GM13977 (cell line): ENCODE measurements at regions not wholly inside any gene's neighbourhood (a gene's known extent, or its start where the extent isn't known, plus 50 kb on each side); places are given as distances from the start of the nearest gene placed in this dataset.

Source experiments
- DNase-seq: peaks from one replicate; pipeline ENCODE4 v3.0.0; 2012; ENCODE audit warnings: low spot score
- in situ Hi-C: fragments of 300-500 bp; cut with MboI; formaldehyde crosslinking; loops from one replicate; pipeline ENCODE4 v1.12.0; 2022; ENCODE audit warnings: low sequenced_read_pairs, low pct_unique_long_range_greater_than_20kb, mixed read lengths, inconsistent platforms; ENCODE audit not compliant: unreplicated experiment
- TF ChIP-seq, protein P1 (sequence below): IDR thresholded peaks from 2 replicates; pipeline ENCODE4 v1.5.1; 2012; ENCODE audit warnings: mild to moderate bottlenecking, control low read depth; ENCODE audit not compliant: insufficient read depth; ENCODE audit errors: extremely low read depth, missing control alignments

DNA sequence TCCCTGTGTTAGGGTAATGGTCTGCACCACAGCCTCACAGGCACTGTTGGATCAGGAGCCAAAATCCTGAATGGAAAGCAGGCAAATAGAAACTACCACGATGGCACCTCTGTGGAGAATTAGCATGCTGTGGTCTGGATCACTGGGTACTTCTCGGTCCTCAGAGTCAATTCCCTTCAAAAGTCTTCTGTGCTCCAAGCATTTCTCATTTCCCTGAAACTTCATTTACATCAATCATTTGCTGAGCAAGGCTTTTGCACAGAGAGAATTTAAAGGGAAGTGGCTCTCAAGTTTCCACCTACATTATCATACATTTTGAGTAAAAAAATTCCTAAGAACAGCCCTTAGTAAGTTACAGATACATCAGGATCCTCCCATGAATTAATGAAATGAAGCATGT is 293.9 kb upstream of the NPSR1 start:
- in situ Hi-C loops, result no loop called here
- DNase-seq, result no peak
- TF ChIP-seq, protein P1, sequence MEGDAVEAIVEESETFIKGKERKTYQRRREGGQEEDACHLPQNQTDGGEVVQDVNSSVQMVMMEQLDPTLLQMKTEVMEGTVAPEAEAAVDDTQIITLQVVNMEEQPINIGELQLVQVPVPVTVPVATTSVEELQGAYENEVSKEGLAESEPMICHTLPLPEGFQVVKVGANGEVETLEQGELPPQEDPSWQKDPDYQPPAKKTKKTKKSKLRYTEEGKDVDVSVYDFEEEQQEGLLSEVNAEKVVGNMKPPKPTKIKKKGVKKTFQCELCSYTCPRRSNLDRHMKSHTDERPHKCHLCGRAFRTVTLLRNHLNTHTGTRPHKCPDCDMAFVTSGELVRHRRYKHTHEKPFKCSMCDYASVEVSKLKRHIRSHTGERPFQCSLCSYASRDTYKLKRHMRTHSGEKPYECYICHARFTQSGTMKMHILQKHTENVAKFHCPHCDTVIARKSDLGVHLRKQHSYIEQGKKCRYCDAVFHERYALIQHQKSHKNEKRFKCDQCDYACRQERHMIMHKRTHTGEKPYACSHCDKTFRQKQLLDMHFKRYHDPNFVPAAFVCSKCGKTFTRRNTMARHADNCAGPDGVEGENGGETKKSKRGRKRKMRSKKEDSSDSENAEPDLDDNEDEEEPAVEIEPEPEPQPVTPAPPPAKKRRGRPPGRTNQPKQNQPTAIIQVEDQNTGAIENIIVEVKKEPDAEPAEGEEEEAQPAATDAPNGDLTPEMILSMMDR, result no peak

DNA sequence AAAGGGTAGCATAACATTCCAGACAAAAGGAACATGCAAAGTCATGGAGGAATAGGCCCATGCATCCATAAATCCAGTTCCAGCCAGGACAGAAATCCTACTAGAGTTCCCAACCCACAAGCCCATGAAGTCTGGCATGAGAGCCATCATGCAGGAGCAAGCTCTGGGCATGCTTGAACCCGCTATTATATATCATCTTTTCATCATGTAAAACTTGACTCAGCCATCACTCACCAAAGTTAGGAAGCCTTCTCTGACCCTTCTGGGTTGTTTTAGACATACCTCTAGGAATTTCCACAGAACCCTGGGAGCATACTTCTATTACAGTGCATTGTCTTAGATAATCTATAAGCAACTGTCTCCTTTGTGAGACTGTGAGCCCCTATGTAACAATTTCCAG is 293.0 kb upstream of the NPSR1 start:
- TF ChIP-seq, protein P1, result no peak
- in situ Hi-C loops, result no loop called here
- no peak for DNase-seq

DNA sequence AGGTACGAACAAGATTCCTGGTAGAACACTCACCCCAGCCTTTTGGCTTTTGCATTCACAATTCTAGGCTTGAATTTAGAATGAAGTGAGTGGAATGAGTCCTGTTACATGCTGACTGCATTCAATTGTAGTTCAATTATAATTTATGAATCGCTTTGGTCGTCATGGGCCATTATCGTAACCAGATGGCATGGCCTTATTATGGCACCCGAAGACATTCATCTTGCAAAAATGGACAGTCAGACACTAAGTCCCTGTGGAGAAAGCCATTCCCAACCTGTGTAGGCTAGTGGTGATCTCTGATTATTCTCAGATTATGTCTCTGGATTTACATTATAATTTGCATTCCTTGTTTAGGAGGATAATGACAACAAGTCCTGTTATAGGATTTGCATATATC is 292.4 kb upstream of the NPSR1 start:
- in situ Hi-C loops, result no loop called here
- TF ChIP-seq, protein P1, result no peak
- no peak for DNase-seq

DNA sequence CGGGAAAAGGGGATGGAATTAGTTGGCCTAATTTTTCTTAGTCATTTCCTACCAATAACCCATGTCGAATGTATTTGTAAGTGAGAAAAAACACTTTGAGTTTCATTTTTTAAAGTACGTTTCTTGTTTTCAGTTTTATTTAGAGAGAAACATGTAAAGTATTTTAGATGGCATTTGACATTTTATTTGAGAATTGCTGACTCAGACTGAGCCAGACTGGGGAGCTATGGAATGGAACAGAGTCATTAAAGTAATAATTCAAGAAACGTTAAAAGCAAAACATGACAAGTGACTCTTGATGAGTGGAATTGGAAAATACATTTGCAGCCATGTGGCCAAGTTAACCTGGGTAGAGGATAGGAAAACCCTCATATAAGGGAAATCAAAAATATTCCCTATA is 286.1 kb upstream of the NPSR1 start:
- in situ Hi-C loops, result no loop called here
- DNase-seq, result no peak
- TF ChIP-seq, protein P1, result no peak

DNA sequence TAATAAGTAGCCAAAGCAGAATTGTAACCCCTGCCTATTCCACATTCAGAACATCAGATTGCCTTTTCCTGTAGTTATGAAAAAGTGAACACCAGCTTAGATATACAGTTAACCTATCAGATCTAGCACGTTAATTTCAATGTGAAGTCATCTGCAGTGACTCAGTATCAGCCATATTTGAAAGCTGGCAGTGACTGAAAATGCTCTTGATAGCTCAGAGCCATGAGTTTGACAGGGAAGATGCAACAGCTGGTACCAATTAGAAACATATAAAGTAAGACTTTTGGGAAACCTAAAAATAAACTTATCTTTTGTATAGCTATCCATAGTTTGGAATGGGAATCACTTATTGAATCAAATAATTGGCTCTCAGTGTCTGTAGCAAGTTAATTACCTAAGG is 284.1 kb upstream of the NPSR1 start:
- TF ChIP-seq, protein P1, result no peak
- DNase-seq, result no peak
- in situ Hi-C loops, result no loop called here

DNA sequence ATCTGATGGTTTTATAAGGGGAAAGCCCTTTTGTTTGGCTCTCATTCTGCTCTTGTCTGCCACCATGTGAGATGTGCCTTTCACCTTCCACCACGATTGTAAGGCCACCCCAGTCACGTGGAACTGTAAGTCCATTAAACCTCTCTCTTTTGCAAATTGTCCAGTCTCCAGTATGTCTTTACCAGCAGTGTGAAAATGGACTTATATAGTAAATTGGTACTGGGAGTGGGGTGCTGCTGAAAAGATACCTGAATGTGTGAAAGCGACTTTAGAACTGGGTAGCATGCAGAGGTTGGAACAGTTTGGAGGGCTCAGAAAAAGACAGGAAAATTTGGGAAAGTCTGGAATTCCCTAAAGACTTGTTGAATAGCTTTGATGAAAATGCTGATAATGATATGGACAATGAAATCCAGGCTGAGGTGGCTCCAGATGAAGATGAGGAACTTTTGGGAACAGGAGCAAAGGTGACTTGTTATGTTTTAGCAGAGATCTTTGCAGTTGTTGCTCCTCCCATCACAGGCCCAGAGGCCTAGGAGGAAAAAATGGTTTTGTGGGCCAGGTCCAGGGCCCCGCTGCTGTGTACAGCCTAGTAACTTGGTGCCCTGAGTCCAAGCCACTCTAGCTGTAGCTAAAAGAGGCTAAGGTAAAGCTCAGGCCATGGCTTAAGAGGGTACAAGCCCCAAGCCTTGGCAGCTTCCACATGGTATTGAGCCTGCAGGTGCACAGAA is 275.7 kb upstream of the NPSR1 start:
- no peak for DNase-seq
- TF ChIP-seq, protein P1, result no peak
- in situ Hi-C loops, result no loop called here
